NAMALWA (cell line): ENCODE measurements at regions not wholly inside any gene's neighbourhood (a gene's known extent, or its start where the extent isn't known, plus 50 kb on each side); places are given as distances from the start of the nearest gene placed in this dataset.

ENCODE experiments used
- DNase-seq: peaks from one replicate; pipeline ENCODE4 v3.0.0-alpha.2; 2015; ENCODE audit warnings: low spot score

DNA sequence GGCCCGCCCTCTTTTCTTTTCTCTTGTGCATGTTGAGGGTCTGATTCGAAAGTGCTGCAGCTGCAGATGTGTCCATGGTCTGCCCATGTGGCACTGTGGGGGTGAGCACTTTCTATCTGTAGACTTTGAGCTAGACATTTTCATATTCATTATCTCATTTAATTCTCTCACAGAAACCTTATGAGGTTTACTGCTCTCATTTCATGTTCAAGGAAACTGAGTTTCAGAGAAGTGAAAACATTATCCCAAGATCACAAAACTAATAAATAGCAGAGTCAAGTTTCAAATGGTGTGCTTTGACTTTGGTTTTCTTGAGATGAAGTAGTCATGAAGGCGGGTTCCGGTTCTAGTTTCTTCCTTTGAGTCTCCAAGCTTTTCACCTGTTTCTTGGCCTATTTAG is 536.5 kb upstream of the ZNF462 start:
- no peak for DNase-seq

DNA sequence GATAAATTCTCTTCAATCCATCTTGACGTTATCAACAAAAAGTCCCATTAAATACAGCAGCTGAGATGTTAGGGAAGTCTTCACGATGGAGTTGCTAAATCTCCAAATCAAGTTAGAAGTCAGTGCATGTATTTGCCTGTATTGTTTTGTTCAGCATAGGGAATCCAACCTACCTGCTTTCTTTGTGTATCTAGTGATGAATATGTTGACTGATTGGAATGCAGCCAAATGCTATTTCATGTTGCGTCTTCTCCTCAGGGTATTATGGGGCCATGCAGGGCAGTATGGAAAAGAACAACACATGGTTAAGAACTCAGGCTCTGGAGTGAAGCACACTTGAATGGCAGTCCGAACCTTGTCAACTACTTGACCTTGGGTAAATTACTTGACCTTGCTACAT is 529.5 kb upstream of the ZNF462 start:
- no peak for DNase-seq

DNA sequence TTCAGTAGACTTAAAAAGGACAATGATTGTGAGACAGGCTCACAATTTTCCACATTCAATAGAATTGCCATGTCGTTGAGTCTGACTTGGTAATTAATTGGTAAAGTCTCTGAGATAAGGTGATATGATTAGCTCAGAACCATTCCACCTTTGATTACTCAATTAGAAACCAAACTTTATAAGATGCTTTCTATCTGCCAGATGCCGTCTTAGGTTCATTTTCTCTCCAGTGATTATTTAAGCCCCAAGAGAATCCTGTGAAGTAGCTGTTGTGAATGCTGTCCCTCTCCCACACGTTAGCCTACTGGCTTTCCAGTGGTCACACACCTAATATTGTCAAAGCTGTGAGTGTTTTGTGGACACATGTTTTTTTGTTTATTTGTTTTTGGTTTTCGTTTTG is 528.9 kb upstream of the ZNF462 start:
- DNase-seq: no peak

- no peak for DNase-seq
These were observed 523.1 kb upstream of the ZNF462 start for GRCh38 chr9:106339882-106340281.

- no peak for DNase-seq
These were observed 512.2 kb upstream of the ZNF462 start for GRCh38 chr9:106350777-106351176.

- no peak for DNase-seq
These were observed 506.0 kb upstream of the ZNF462 start for GRCh38 chr9:106356924-106357323.

DNA sequence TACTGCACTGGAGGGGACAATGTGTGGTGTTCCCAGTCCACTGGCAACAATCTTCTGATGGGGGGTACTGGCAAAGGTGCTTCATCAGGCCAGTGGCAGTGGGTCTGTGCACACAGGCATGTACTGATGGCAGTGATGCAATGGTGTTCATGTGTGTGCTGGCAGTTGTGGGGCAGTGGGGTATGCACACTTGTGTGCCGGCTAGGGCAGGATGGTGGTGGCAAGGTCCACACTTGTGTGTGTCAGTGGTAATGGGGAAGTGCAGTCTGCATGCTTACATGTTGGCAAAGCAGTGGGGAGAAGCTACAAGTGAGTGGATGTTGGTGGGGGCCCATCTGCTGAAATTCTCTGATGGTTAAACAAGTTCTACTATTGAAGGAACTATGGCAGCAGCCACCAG is 504.6 kb upstream of the ZNF462 start:
- DNase-seq: no peak

DNA sequence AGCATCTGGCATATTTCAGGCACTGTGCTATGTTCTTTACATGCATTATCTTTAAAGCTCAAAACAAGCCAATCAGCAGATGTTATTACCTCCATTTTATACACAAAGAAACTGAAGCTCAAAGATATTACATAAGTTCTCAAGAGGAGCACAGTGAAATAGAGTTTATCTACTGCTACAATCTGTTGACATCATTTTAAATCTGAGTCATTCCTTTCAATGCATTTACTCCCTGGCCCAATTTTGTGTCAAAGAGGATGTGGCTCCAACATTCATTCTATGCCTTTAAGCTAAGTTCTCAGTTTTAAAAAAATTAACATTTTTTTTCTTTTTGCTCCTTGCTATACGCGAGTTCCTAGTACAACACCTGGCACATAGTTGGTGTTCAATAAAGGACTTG is 486.3 kb upstream of the ZNF462 start:
- DNase-seq: no peak

DNA sequence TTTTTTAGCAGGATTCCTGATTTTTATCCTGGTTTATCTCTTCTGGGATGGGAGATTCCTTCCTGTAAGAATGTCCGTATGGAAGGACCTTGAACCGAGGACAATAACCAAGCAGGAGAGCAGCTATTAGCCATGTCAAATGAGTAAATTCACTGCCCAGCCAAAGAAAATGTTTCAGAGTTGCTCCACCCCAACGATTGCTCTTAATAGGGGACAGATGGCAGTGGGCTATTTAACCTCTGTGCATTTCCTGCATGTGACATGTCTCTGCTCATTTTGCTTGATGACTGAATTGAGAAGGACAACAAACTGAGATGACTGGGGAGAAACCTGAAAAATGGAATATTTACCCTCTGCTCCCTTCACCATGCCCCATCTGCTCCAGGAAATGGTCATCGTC is 479.9 kb upstream of the ZNF462 start:
- no peak for DNase-seq

GRCh38 chr9:106387965-106388364 is 475.0 kb upstream of the ZNF462 start:
- DNase-seq: no peak

GRCh38 chr9:106393226-106393625 is 469.7 kb upstream of the ZNF462 start:
- no peak for DNase-seq

DNA sequence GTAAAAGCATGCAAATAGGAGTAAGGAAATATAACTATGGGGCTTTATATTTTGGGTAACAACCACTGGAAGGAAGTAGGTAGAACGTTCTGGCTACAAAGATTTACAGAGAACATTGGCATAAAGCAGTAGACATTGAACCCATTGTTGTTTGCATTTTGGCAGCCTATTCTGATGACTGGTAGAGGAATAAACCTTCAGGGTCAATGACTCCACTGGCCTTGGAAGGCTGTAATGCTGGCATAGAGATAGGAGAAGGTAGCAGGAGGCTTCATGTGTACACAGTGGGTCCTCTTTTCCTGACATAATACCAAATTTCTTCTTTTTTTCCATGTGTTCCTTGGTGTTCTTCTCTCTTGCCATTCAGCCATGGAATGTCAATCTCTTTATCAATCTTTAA is 462.8 kb upstream of the ZNF462 start:
- no peak for DNase-seq

GRCh38 chr9:106400950-106401349 is 462.0 kb upstream of the ZNF462 start:
- no peak for DNase-seq

GRCh38 chr9:106403081-106403480 is 459.9 kb upstream of the ZNF462 start:
- no peak for DNase-seq

GRCh38 chr9:106404137-106404536 is 458.8 kb upstream of the ZNF462 start:
- no peak for DNase-seq

GRCh38 chr9:106405871-106406435 is 457.0 kb upstream of the ZNF462 start:
- no peak for DNase-seq

DNA sequence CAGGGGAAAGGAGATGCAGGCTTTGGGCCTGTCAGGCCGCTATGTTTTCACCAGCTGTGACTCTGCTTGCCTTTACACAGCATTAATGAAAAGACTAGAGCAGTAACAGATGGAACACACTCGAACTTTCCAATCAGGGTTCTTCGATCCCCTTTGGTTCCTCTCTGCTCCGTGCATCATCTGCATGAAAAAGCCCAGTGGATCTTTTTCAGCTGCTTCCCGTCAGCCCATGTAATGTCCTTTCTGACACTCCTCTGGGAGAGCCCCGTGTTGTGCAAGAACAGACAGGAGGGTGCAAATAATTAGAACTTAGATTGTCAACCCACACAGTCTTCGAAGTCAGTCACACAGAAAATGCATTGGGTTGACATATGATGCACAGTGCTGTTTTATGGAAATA is 448.9 kb upstream of the ZNF462 start:
- DNase-seq: no peak

DNA sequence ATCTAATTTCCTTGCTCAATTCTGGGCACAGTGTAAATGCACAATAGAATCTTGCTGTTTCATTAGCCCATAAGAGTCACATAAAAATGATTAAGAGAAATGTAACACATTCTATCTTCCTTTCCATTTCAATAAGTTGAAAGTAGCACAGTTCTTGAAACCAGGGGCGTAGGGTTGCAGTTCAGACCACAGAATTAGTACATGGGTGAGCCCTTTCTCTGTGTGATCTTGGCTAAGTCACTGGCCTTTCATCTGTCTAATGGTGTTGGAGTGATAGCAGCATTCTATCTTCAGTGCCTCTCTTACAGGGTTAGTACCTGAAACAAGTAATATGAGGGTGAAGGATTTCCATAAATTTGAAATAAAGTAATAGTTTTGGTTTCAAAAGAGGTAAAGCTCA is 445.3 kb upstream of the ZNF462 start:
- DNase-seq: no peak

DNA sequence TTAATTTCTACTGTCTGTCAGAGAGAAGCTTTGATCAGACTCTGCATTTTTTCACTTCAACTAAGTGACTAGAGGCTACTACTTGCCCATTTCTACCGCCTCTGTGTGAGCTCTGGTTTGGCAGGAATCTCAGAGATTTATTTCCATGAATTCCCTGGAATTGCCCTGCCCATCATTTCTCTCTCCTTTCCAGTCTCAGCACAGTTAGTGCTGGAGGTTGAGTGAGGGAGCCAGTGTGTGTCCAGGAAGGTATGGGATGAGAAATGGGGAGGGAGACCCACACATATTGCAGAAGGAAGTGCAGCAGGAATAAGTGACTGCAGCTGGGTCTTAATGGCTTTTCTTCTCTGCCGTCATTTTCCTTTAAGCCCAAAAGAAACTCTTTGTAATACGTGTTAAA is 443.1 kb upstream of the ZNF462 start:
- no peak for DNase-seq

- DNase-seq: no peak
These were observed 442.4 kb upstream of the ZNF462 start for GRCh38 chr9:106420511-106420944.

DNA sequence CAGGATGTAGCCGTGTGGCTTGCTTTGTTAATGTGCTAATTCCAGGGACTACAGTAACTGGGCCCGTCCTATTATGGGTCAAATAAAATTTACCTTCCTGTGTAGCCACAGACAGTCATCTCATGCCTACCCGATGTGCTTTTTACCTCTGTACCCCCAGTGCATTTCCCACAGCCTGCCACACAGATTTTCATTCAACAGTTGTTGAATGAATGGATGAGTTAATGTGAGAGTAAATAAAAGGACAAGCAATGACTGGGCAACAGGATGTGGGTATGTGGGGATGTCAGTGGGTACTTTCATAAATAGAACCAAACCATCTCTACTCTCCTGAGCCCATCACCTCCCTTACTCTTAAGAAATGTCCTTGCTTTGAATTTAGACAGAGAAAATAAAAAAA is 441.2 kb upstream of the ZNF462 start:
- no peak for DNase-seq

GRCh38 chr9:106423575-106423974 is 439.4 kb upstream of the ZNF462 start:
- no peak for DNase-seq

GRCh38 chr9:106432631-106433030 is 430.3 kb upstream of the ZNF462 start:
- DNase-seq: no peak

DNA sequence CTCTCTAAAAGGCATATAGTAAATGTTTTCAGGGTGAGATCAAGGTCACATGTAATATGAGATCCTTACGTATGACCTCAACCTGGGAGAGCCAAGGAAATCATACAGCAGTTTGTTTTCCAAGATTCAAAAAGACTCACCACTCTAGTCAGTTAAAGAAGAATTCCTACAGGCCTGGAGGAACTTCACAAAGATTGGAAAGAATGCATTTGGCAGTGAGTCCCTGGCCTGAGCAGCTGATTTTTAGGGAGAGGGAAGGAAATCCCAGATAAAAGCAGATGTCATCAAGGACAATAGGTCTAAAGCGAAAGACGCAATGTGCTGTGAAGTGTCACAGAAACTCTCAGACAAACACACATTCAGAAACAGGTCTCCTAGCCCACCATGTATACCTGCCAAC is 424.0 kb upstream of the ZNF462 start:
- no peak for DNase-seq

DNA sequence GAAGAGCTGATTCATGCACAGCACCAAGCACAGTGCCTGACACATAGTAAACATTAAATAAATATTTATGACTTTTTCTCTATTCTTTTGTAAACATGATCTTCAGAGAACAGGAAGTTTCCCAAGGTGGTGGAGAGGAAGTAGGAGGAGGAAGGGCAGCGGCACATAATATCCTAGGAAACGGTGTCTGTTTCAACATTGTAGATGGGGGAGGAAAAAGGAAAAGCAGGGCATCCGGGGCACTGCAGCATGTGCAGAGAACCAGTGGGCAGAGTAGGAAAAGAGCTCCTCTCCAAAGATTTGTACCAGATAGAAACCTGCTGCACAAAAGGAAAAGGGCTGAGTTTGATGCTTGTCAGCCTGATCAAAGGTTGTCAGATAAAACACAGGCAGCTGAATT is 421.7 kb upstream of the ZNF462 start:
- DNase-seq: no peak
